HG03095 (cell line): ENCODE measurements at regions not wholly inside any gene's neighbourhood (a gene's known extent, or its start where the extent isn't known, plus 50 kb on each side); places are given as distances from the start of the nearest gene placed in this dataset.

Source experiments
- ATAC-seq: cut with Tn5 transposase; IDR thresholded peaks from one replicate; pipeline ENCODE4 v1.9.1; 2021; ENCODE audit warnings: moderate library complexity; ENCODE audit not compliant: unreplicated experiment

- ATAC-seq = no peak
These were observed 141.2 kb upstream of the LGALSL start for GRCh38 chr2:64312622-64313397.

- no peak for ATAC-seq
These were observed 140.6 kb upstream of the LGALSL start for GRCh38 chr2:64313398-64313723.

GRCh38 chr2:64315291-64315960, 138.5 kb upstream of the LGALSL start:
- no peak for ATAC-seq

- no peak for ATAC-seq
These were observed 136.1 kb upstream of the LGALSL start for GRCh38 chr2:64317707-64318475.

GRCh38 chr2:64318476-64318748, 135.6 kb upstream of the LGALSL start:
- no peak for ATAC-seq

- no peak for ATAC-seq
These were observed 134.1 kb upstream of the LGALSL start for GRCh38 chr2:64319896-64320295.

- no peak for ATAC-seq
These were observed 131.5 kb upstream of the LGALSL start for GRCh38 chr2:64322433-64322832.

GRCh38 chr2:64323197-64323596, 130.8 kb upstream of the LGALSL start:
- ATAC-seq = no peak

- no peak for ATAC-seq
These were observed 129.1 kb upstream of the LGALSL start for GRCh38 chr2:64324746-64325410.

- ATAC-seq = peak; percentile 3
These were observed 128.5 kb upstream of the LGALSL start for GRCh38 chr2:64325477-64325851.

- ATAC-seq = peak; percentile 82
These were observed 127.9 kb upstream of the LGALSL start for GRCh38 chr2:64325852-64326577.

- ATAC-seq = no peak
These were observed 127.3 kb upstream of the LGALSL start for GRCh38 chr2:64326578-64327050.

GRCh38 chr2:64327129-64327509, 126.8 kb upstream of the LGALSL start:
- ATAC-seq = no peak

- ATAC-seq = no peak
These were observed 126.2 kb upstream of the LGALSL start for GRCh38 chr2:64327510-64328414.

- no peak for ATAC-seq
These were observed 125.6 kb upstream of the LGALSL start for GRCh38 chr2:64328415-64328722.

- ATAC-seq = no peak
These were observed 125.2 kb upstream of the LGALSL start for GRCh38 chr2:64328756-64329155.

GRCh38 chr2:64329848-64330247, 124.1 kb upstream of the LGALSL start:
- ATAC-seq = no peak

GRCh38 chr2:64330281-64331113, 123.5 kb upstream of the LGALSL start:
- ATAC-seq = no peak

GRCh38 chr2:64331114-64331645, 122.8 kb upstream of the LGALSL start:
- ATAC-seq = no peak
